CD4-positive, alpha-beta T cell (primary cell): ENCODE measurements at regions not wholly inside any gene's neighbourhood (a gene's known extent, or its start where the extent isn't known, plus 50 kb on each side); places are given as distances from the start of the nearest gene placed in this dataset.

Source experiments
- ATAC-seq: fragments of 200-7000 bp; cut with Tn5 transposase; one replicate; pipeline ENCODE4 v1.10.0; 2022; ENCODE audit warnings: mild to moderate bottlenecking; ENCODE audit not compliant: poor library complexity
- CTCF ChIA-PET: fragments of 350-600 bp; sonication (Branson Sonifier 250); formaldehyde crosslinking; loops from one replicate; lab custom pipeline; 2021; ENCODE audit warnings: antibody characterized with exemption, inconsistent platforms; lab: Charles Lee
- POLR2A ChIA-PET: fragments of 350-600 bp; sonication (Branson Sonifier 250); formaldehyde crosslinking; loops from one replicate; lab custom pipeline; 2021; ENCODE audit warnings: antibody characterized with exemption, inconsistent platforms; lab: Charles Lee
- DNase-seq, 14 experiments: peaks; one replicate each; pipeline ENCODE4 v3.0.0-alpha.2; 2013 to 2020; ENCODE audit warnings: mixed read lengths in 2 of 14
- H3K27ac ChIP-seq, 2 donors: one replicate each; pipeline versions ENCODE4 v1.5.1 to v1.7.0; 2013; ENCODE audit warnings: low read length in 2 of 2, low read depth in 1 of 2, mild to moderate bottlenecking in 1 of 2
- H3K27me3 ChIP-seq, 2 experiments: 1 replicate in 1 of 2; 2 replicates in 1 of 2; pipeline versions ENCODE4 v1.6.1 to v1.7.0; 2013; ENCODE audit warnings: low read length in 2 of 2, control low read depth in 1 of 2, mild to moderate bottlenecking in 1 of 2, moderate library complexity in 1 of 2; ENCODE audit not compliant: insufficient read depth in 2 of 2, control insufficient read depth in 1 of 2
- H3K36me3 ChIP-seq: one replicate; pipeline ENCODE4 v1.6.1; 2013; ENCODE audit warnings: low read length, control low read depth; ENCODE audit not compliant: insufficient read depth
- H3K4me1 ChIP-seq: one replicate; pipeline ENCODE4 v1.6.1; 2013; ENCODE audit warnings: low read length, control low read depth; ENCODE audit not compliant: insufficient read depth
- H3K4me3 ChIP-seq: one replicate; pipeline ENCODE4 v1.5.1; 2013; ENCODE audit warnings: mild to moderate bottlenecking, low read length, moderate library complexity
- H3K9me3 ChIP-seq, 2 experiments: 1 replicate in 1 of 2; 2 replicates in 1 of 2; pipeline versions ENCODE4 v1.6.1 to v1.7.0; 2013; ENCODE audit warnings: low read length in 2 of 2, mild to moderate bottlenecking in 2 of 2, control low read depth in 1 of 2, moderate library complexity in 1 of 2; ENCODE audit not compliant: control insufficient read depth in 1 of 2, insufficient read depth in 1 of 2
- H3K27ac Mint-ChIP-seq: one replicate; pipeline ENCODE4 v1.8.0; 2020; ENCODE audit warnings: mixed read lengths
- H3K27me3 Mint-ChIP-seq: one replicate; pipeline ENCODE4 v1.8.0; 2021; ENCODE audit warnings: mixed read lengths
- H3K36me3 Mint-ChIP-seq: one replicate; pipeline ENCODE4 v1.8.0; 2021; ENCODE audit warnings: low read depth, mixed read lengths
- H3K4me1 Mint-ChIP-seq: one replicate; pipeline ENCODE4 v1.8.0; 2021; ENCODE audit warnings: low read depth, mixed read lengths
- H3K4me3 Mint-ChIP-seq: one replicate; pipeline ENCODE4 v1.8.0; 2020; ENCODE audit warnings: mild to moderate bottlenecking, mixed read lengths
- H3K9me3 Mint-ChIP-seq: one replicate; pipeline ENCODE4 v1.8.0; 2020; ENCODE audit warnings: mixed read lengths
- intact Hi-C, 2 experiments: fragments of 100-400 bp; cut with DNase I in 1 of 2; cut with micrococcal nuclease in 1 of 2; formaldehyde crosslinking; loops; one replicate each; pipeline versions ENCODE4 v1.15.1 to v1.9.0; 2023 to 2025; cut with DNase I, micrococcal nuclease
- TF ChIP-seq, protein P1 (sequence below): fragments of 200-600 bp; IDR thresholded peaks from one replicate; pipeline ENCODE4 v1.8.0; 2022; ENCODE audit warnings: antibody characterized with exemption, mild to moderate bottlenecking

DNA sequence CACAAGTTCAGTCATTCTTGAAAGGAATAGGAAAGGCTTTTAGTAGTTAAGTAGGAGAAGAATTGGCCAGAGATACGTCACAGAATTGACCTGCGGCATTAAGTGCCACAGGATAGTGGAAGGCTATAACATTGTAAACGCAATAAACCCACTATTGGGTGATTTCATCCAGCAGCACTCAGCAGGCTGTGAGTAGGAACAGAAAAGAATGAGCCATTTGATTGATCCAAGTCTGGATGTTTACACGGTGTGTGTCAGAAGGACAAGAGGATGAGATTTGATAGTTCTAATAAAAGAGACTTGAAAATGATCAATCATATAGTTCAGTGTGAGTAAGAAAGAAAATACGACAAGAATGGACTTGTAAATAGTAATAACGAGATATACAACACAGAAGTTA lies 110.0 kb upstream of the MTAP start:
- ChIA-PET CTCF (no interaction called here), POLR2A (no interaction called here)
- no peak overlapping the region for H3K27ac Mint-ChIP-seq
- DNase-seq (no peak), ATAC-seq (no peak)
- H3K27me3 Mint-ChIP-seq: no peaks in the 10 kb centered on the region
- TF ChIP-seq, protein P1, sequence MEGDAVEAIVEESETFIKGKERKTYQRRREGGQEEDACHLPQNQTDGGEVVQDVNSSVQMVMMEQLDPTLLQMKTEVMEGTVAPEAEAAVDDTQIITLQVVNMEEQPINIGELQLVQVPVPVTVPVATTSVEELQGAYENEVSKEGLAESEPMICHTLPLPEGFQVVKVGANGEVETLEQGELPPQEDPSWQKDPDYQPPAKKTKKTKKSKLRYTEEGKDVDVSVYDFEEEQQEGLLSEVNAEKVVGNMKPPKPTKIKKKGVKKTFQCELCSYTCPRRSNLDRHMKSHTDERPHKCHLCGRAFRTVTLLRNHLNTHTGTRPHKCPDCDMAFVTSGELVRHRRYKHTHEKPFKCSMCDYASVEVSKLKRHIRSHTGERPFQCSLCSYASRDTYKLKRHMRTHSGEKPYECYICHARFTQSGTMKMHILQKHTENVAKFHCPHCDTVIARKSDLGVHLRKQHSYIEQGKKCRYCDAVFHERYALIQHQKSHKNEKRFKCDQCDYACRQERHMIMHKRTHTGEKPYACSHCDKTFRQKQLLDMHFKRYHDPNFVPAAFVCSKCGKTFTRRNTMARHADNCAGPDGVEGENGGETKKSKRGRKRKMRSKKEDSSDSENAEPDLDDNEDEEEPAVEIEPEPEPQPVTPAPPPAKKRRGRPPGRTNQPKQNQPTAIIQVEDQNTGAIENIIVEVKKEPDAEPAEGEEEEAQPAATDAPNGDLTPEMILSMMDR: no peak
- H3K4me1 ChIP-seq: no peaks in the 10 kb centered on the region
- no peak overlapping the region for H3K27ac ChIP-seq
- H3K4me1 Mint-ChIP-seq: no peaks in the 10 kb centered on the region
- H3K36me3 Mint-ChIP-seq: no peaks in the 10 kb centered on the region
- peaks cover 0 to 17% of the 10 kb centered on the region in 2 experiments for H3K9me3 ChIP-seq
- H3K4me3 Mint-ChIP-seq: no peak overlapping the region
- no peaks in the 10 kb centered on the region for H3K36me3 ChIP-seq
- no peaks in the 10 kb centered on the region for H3K27me3 ChIP-seq
- intact Hi-C loops: no loop called here
- H3K9me3 Mint-ChIP-seq: no peaks in the 10 kb centered on the region
- H3K4me3 ChIP-seq: no peak overlapping the region

- Histone ChIP-seq H3K36me3 (no peaks in the 10 kb centered on the region), H3K27me3 (no peaks in the 10 kb centered on the region), H3K27ac (no peak overlapping the region), H3K4me1 (no peaks in the 10 kb centered on the region), H3K4me3 (no peak overlapping the region), H3K9me3 (peaks cover 0 to 17% of the 10 kb centered on the region in 2 experiments)
- Mint-ChIP-seq H3K9me3 (no peaks in the 10 kb centered on the region), H3K27me3 (no peaks in the 10 kb centered on the region), H3K27ac (no peak overlapping the region), H3K36me3 (no peaks in the 10 kb centered on the region), H3K4me1 (no peaks in the 10 kb centered on the region), H3K4me3 (no peak overlapping the region)
- no peak for DNase-seq
- no peak for ATAC-seq
- intact Hi-C loops: no loop called here
- ChIA-PET POLR2A (no interaction called here), CTCF (no interaction called here)
- TF ChIP-seq, protein P1: no peak
These were observed 108.0 kb upstream of the MTAP start for GRCh38 chr9:21694424-21694823.

DNA sequence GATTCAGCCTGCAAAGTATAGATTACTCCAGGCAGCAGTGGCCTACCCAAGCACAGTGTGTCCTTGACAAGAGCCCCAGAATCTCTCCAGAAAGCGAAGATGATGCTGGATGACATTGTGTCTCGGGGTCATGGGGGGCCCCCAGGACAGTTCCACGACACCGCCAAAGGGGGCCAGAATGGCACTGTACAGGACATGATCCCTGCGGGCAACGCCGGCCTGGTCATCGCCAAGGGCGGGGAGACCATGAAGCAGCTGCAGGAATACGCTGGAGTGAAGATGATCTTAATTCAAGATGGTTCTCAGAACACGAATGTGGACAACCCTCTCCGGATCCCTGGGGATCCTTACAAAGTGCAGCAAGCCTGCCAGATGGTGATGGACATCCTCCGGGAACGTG lies 107.0 kb upstream of the MTAP start:
- Histone ChIP-seq H3K27ac (no peak overlapping the region), H3K4me1 (no peaks in the 10 kb centered on the region), H3K9me3 (peaks cover 0 to 17% of the 10 kb centered on the region in 2 experiments), H3K4me3 (no peak overlapping the region), H3K36me3 (no peaks in the 10 kb centered on the region), H3K27me3 (no peaks in the 10 kb centered on the region)
- ATAC-seq (no peak), DNase-seq (no peak)
- H3K4me1 Mint-ChIP-seq: no peaks in the 10 kb centered on the region
- H3K9me3 Mint-ChIP-seq: no peaks in the 10 kb centered on the region
- TF ChIP-seq, protein P1: no peak
- no peak overlapping the region for H3K27ac Mint-ChIP-seq
- H3K36me3 Mint-ChIP-seq: no peaks in the 10 kb centered on the region
- intact Hi-C loops: no loop called here
- CTCF ChIA-PET: no interaction called here
- POLR2A ChIA-PET: no interaction called here
- no peak overlapping the region for H3K4me3 Mint-ChIP-seq
- H3K27me3 Mint-ChIP-seq: no peaks in the 10 kb centered on the region
